ENCODE measurements at regions not wholly inside any gene's neighbourhood (a gene's known extent, or its start where the extent isn't known, plus 50 kb on each side); places are given as distances from the start of the nearest gene placed in this dataset.

DNA sequence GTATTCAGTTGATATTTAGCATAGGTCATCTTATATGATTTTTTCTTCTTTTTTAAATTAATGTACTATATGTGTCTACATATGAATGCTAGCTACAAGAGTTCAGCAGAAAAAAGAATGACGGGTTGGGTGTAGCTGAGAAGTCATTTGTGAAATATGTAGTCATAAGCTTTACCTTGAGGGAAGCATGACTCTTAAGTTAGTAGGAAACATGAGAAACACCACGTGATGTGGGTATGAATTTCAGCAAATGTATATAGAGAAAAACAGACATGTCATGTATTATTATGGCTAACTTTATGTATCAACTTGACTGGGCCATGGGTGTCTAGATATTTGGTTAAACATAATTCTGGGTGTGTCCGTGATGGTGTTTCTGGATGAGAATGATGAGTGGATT, 125.0 kb downstream of the RAP2B start:
- TF ChIP-seq EZH2phosphoT487 (IDR thresholded peaks at IDR 0.05; ENCODE audit: borderline replicate concordance, low read length), result no peak
- TF ChIP-seq, protein P1, sequence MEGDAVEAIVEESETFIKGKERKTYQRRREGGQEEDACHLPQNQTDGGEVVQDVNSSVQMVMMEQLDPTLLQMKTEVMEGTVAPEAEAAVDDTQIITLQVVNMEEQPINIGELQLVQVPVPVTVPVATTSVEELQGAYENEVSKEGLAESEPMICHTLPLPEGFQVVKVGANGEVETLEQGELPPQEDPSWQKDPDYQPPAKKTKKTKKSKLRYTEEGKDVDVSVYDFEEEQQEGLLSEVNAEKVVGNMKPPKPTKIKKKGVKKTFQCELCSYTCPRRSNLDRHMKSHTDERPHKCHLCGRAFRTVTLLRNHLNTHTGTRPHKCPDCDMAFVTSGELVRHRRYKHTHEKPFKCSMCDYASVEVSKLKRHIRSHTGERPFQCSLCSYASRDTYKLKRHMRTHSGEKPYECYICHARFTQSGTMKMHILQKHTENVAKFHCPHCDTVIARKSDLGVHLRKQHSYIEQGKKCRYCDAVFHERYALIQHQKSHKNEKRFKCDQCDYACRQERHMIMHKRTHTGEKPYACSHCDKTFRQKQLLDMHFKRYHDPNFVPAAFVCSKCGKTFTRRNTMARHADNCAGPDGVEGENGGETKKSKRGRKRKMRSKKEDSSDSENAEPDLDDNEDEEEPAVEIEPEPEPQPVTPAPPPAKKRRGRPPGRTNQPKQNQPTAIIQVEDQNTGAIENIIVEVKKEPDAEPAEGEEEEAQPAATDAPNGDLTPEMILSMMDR (IDR thresholded peaks at IDR 0.05; ENCODE audit: low read depth, low read length, poor library complexity, severe bottlenecking), result no peak
- no peaks in the 10 kb centered on the region for H3K79me2 ChIP-seq (ENCODE audit: control insufficient read depth, low read length)
- H3K27ac ChIP-seq (ENCODE audit: low read depth, low read length), result no peak overlapping the region
- no peak overlapping the region for H3K4me3 ChIP-seq (ENCODE audit: low read length)
- H3K9me3 ChIP-seq (ENCODE audit: control insufficient read depth, insufficient read depth, low read length), result no peaks in the 10 kb centered on the region
- no peaks in the 10 kb centered on the region for H4K20me1 ChIP-seq (ENCODE audit: control insufficient read depth, insufficient read depth, low read depth, low read length)
- peaks cover 5% of the 10 kb centered on the region for H3K4me1 ChIP-seq (ENCODE audit: control insufficient read depth, low read length)
- no peaks in the 10 kb centered on the region for H3F3A ChIP-seq (ENCODE audit: control insufficient read depth, insufficient read depth)
- no peaks in the 10 kb centered on the region for H3K36me3 ChIP-seq (ENCODE audit: control insufficient read depth, low read length)
- H3K4me2 ChIP-seq (ENCODE audit: low read length), result no peak overlapping the region
- H3K27me3 ChIP-seq (ENCODE audit: control insufficient read depth, low read length), result no peaks in the 10 kb centered on the region
- H3K9me2 ChIP-seq (replicated peaks; ENCODE audit: control insufficient read depth, low read length), result no peaks in the 10 kb centered on the region

GRCh38 chr3:153289334-153289808, 127.3 kb downstream of the RAP2B start:
- no peaks in the 10 kb centered on the region for H4K20me1 ChIP-seq (ENCODE audit: control insufficient read depth, insufficient read depth, low read depth, low read length)
- no peak overlapping the region for H3K4me2 ChIP-seq (ENCODE audit: low read length)
- no peak overlapping the region for H3K4me3 ChIP-seq (ENCODE audit: low read length)
- H3K79me2 ChIP-seq (ENCODE audit: control insufficient read depth, low read length), result no peaks in the 10 kb centered on the region
- no peaks in the 10 kb centered on the region for H3K9me3 ChIP-seq (ENCODE audit: control insufficient read depth, insufficient read depth, low read length)
- H3K9me2 ChIP-seq (replicated peaks; ENCODE audit: control insufficient read depth, low read length), result no peaks in the 10 kb centered on the region
- no peaks in the 10 kb centered on the region for H3F3A ChIP-seq (ENCODE audit: control insufficient read depth, insufficient read depth)
- peaks cover 1% of the 10 kb centered on the region for H3K4me1 ChIP-seq (ENCODE audit: control insufficient read depth, low read length)
- H3K36me3 ChIP-seq (ENCODE audit: control insufficient read depth, low read length), result no peaks in the 10 kb centered on the region
- H3K27me3 ChIP-seq (ENCODE audit: control insufficient read depth, low read length), result no peaks in the 10 kb centered on the region
- no peak overlapping the region for H3K27ac ChIP-seq (ENCODE audit: low read depth, low read length)
- TF ChIP-seq, protein P1 (IDR thresholded peaks at IDR 0.05; ENCODE audit: low read depth, low read length, poor library complexity, severe bottlenecking), result no peak
- TF ChIP-seq EZH2phosphoT487 (IDR thresholded peaks at IDR 0.05; ENCODE audit: borderline replicate concordance, low read length), result no peak

DNA sequence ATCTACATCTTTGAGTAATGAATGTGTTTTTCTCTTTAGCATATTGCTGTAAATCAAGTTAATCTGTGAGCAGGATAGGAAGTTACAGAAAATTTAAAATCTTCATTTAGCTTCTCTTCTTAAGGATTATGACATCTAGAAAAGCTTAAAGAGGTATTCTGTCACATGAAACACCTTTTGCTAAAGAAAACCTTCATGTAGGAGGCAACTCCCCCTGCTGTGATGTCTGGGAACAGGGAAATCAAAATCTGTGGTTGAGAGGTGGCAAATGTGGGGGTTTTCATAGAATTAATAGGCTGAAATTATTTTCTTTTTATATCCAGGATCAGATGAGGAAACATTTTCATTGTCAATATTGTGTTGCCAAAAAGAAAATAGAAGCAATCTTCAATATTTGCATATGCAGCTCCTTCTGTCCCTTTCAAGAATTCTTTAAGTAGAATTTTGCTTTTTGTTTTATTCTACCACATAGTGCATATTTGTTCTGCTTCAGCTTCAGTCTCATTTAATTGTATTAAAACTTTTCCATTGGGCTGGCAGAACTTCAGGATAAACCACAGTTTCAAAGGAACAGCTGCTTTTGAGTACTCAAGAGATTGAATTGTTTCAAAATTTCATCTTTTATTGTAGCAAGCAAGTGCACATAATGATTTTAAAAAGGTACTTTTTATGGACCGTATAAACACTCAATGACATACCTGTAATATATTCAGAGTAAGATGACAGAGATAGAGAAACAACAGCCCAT, 128.4 kb downstream of the RAP2B start:
- H3K27me3 ChIP-seq (ENCODE audit: control insufficient read depth, low read length), result no peaks in the 10 kb centered on the region
- H3K9me2 ChIP-seq (replicated peaks; ENCODE audit: control insufficient read depth, low read length), result no peaks in the 10 kb centered on the region
- H3F3A ChIP-seq (ENCODE audit: control insufficient read depth, insufficient read depth), result no peaks in the 10 kb centered on the region
- no peaks in the 10 kb centered on the region for H3K36me3 ChIP-seq (ENCODE audit: control insufficient read depth, low read length)
- no peak for TF ChIP-seq EZH2phosphoT487 (IDR thresholded peaks at IDR 0.05; ENCODE audit: borderline replicate concordance, low read length)
- TF ChIP-seq, protein P1 (IDR thresholded peaks at IDR 0.05; ENCODE audit: low read depth, low read length, poor library complexity, severe bottlenecking), result no peak
- H3K79me2 ChIP-seq (ENCODE audit: control insufficient read depth, low read length), result no peaks in the 10 kb centered on the region
- H4K20me1 ChIP-seq (ENCODE audit: control insufficient read depth, insufficient read depth, low read depth, low read length), result no peaks in the 10 kb centered on the region
- no peak overlapping the region for H3K27ac ChIP-seq (ENCODE audit: low read depth, low read length)
- H3K4me1 ChIP-seq (ENCODE audit: control insufficient read depth, low read length), result no peaks in the 10 kb centered on the region
- no peaks in the 10 kb centered on the region for H3K9me3 ChIP-seq (ENCODE audit: control insufficient read depth, insufficient read depth, low read length)
- H3K4me3 ChIP-seq (ENCODE audit: low read length), result no peak overlapping the region
- no peak overlapping the region for H3K4me2 ChIP-seq (ENCODE audit: low read length)
